H9 (cell line): ENCODE measurements at regions not wholly inside any gene's neighbourhood (a gene's known extent, or its start where the extent isn't known, plus 50 kb on each side); places are given as distances from the start of the nearest gene placed in this dataset.
"Not testable (repeated sequence)": the region's sequence is repeated elsewhere in the genome, so short reads cannot be mapped to it uniquely, and the experiment has no call there.

ENCODE experiments used
- DNase-seq: peaks from one replicate; pipeline ENCODE4 v3.0.0-alpha.2; 2017
- H2AFZ ChIP-seq: one replicate; pipeline ENCODE4 v1.6.1; 2013; ENCODE audit warnings: mild to moderate bottlenecking, low read length, control low read depth, moderate library complexity
- H2AK5ac ChIP-seq: 2 replicates; pipeline ENCODE4 v1.6.1; 2013; ENCODE audit warnings: low read length, control low read depth, mixed read lengths; ENCODE audit not compliant: insufficient read length
- H2BK120ac ChIP-seq: one replicate; pipeline ENCODE4 v1.6.1; 2013; ENCODE audit warnings: low read depth, mild to moderate bottlenecking, low read length, control low read depth, inconsistent platforms; ENCODE audit not compliant: poor library complexity, severe bottlenecking
- H2BK12ac ChIP-seq: 2 replicates; pipeline ENCODE4 v1.6.1; 2013; ENCODE audit warnings: low read length, control low read depth, mixed read lengths, low read depth; ENCODE audit not compliant: insufficient read length
- H2BK15ac ChIP-seq: 2 replicates; pipeline ENCODE4 v1.6.1; 2013; ENCODE audit warnings: low read depth, low read length, control low read depth
- H2BK20ac ChIP-seq: one replicate; pipeline ENCODE4 v1.6.1; 2013; ENCODE audit warnings: low read depth, mild to moderate bottlenecking, low read length, control low read depth, inconsistent platforms; ENCODE audit not compliant: poor library complexity, severe bottlenecking
- H2BK5ac ChIP-seq: 2 replicates; pipeline ENCODE4 v1.6.1; 2013; ENCODE audit warnings: low read length, control low read depth, mixed read lengths; ENCODE audit not compliant: insufficient read length
- H3K14ac ChIP-seq: 2 replicates; pipeline ENCODE4 v1.6.1; 2013; ENCODE audit warnings: low read length, control low read depth; ENCODE audit not compliant: insufficient read depth
- H3K18ac ChIP-seq: 2 replicates; pipeline ENCODE4 v1.6.1; 2013; ENCODE audit warnings: low read depth, mild to moderate bottlenecking, mixed read lengths, low read length, control low read depth; ENCODE audit not compliant: insufficient read length
- H3K23ac ChIP-seq: 2 replicates; pipeline ENCODE4 v1.6.1; 2013; ENCODE audit warnings: low read length, control low read depth, mixed read lengths, low read depth; ENCODE audit not compliant: insufficient read length
- H3K23me2 ChIP-seq: 2 replicates; pipeline ENCODE4 v1.6.1; 2013; ENCODE audit warnings: low read depth, mild to moderate bottlenecking, mixed read lengths, low read length, control low read depth; ENCODE audit not compliant: insufficient read length, poor library complexity, severe bottlenecking
- H3K27ac ChIP-seq: 2 replicates; pipeline ENCODE4 v1.5.1; 2013; ENCODE audit warnings: low read length, control low read depth, mixed read lengths, low read depth; ENCODE audit not compliant: insufficient read length
- H3K27me3 ChIP-seq: 2 replicates; pipeline ENCODE4 v1.6.1; 2013; ENCODE audit warnings: low read length, control low read depth, inconsistent platforms; ENCODE audit not compliant: insufficient read depth
- H3K4ac ChIP-seq: 2 replicates; pipeline ENCODE4 v1.6.1; 2013; ENCODE audit warnings: low read depth, mild to moderate bottlenecking, control low read depth, inconsistent platforms, low read length, moderate library complexity
- H3K4me1 ChIP-seq: 2 replicates; pipeline ENCODE4 v1.6.1; 2013; ENCODE audit warnings: low read length, control low read depth, inconsistent platforms; ENCODE audit not compliant: insufficient read depth
- H3K4me2 ChIP-seq: 2 replicates; pipeline ENCODE4 v1.6.1; 2013; ENCODE audit warnings: low read length, control low read depth, mixed read lengths; ENCODE audit not compliant: insufficient read length, insufficient read depth
- H3K56ac ChIP-seq: 2 replicates; pipeline ENCODE4 v1.6.1; 2013; ENCODE audit warnings: low read depth, mild to moderate bottlenecking, mixed read lengths, low read length, control low read depth; ENCODE audit not compliant: insufficient read length
- H3K79me1 ChIP-seq: 2 replicates; pipeline ENCODE4 v1.6.1; 2013; ENCODE audit warnings: low read depth, mild to moderate bottlenecking, moderate library complexity, low read length, control low read depth, inconsistent platforms; ENCODE audit not compliant: insufficient read depth, poor library complexity, severe bottlenecking
- H3K79me2 ChIP-seq: 2 replicates; pipeline ENCODE4 v1.6.1; 2013; ENCODE audit warnings: low read length, control low read depth, inconsistent platforms; ENCODE audit not compliant: insufficient read depth
- H3K9ac ChIP-seq: 2 replicates; pipeline ENCODE4 v1.6.1; 2013; ENCODE audit warnings: low read length, control low read depth, mixed read lengths; ENCODE audit not compliant: insufficient read length; ENCODE audit errors: extremely low read depth
- H3K9me3 ChIP-seq: one replicate; pipeline ENCODE4 v1.6.1; 2013; ENCODE audit warnings: low read depth, low read length, inconsistent platforms; ENCODE audit not compliant: control insufficient read depth
- H3T11ph ChIP-seq: one replicate; pipeline ENCODE4 v1.6.1; 2013; ENCODE audit warnings: mild to moderate bottlenecking, low read length, control low read depth, inconsistent platforms
- H4K20me1 ChIP-seq: one replicate; pipeline ENCODE4 v1.6.1; 2013; ENCODE audit not compliant: control insufficient read depth, insufficient read length, insufficient read depth
- H4K5ac ChIP-seq: 2 replicates; pipeline ENCODE4 v1.6.1; 2013; ENCODE audit warnings: low read depth, mild to moderate bottlenecking, mixed read lengths, low read length, control low read depth; ENCODE audit not compliant: insufficient read length
- H4K8ac ChIP-seq: replicated peaks from 2 replicates; pipeline ENCODE4 v1.6.1; 2013; ENCODE audit warnings: low read length, control low read depth, mixed read lengths, low read depth; ENCODE audit not compliant: insufficient read length
- H4K91ac ChIP-seq: 2 replicates; pipeline ENCODE4 v1.6.1; 2013; ENCODE audit warnings: low read depth, mild to moderate bottlenecking, moderate library complexity, mixed read lengths, low read length, control low read depth; ENCODE audit not compliant: insufficient read length
- H3K27ac Mint-ChIP-seq, 3 experiments: 2 replicates in 2 of 3; 3 replicates in 1 of 3; pipeline ENCODE4 v1.8.0; 2020 to 2021; ENCODE audit warnings: mixed read lengths in 3 of 3, mild to moderate bottlenecking in 1 of 3, moderate library complexity in 1 of 3
- H3K27me3 Mint-ChIP-seq: 2 replicates; pipeline ENCODE4 v1.8.0; 2021; ENCODE audit warnings: low read depth, mild to moderate bottlenecking, moderate library complexity, mixed read lengths
- H3K36me3 Mint-ChIP-seq, 3 experiments: 2 replicates in 2 of 3; 3 replicates in 1 of 3; pipeline ENCODE4 v1.8.0; 2020 to 2021; ENCODE audit warnings: low read depth in 3 of 3, mixed read lengths in 3 of 3; ENCODE audit not compliant: insufficient read depth in 1 of 3
- H3K4me1 Mint-ChIP-seq, 2 experiments: 2 replicates each; pipeline ENCODE4 v1.8.0; 2020; ENCODE audit warnings: mixed read lengths in 2 of 2
- H3K4me3 Mint-ChIP-seq, 2 experiments: 2 replicates in 1 of 2; 3 replicates in 1 of 2; pipeline ENCODE4 v1.8.0; 2020 to 2021; ENCODE audit warnings: mild to moderate bottlenecking in 2 of 2, mixed read lengths in 2 of 2, moderate library complexity in 1 of 2
- H3K9me3 Mint-ChIP-seq, 2 experiments: 2 replicates in 1 of 2; 3 replicates in 1 of 2; pipeline ENCODE4 v1.8.0; 2020; ENCODE audit warnings: mild to moderate bottlenecking in 2 of 2, mixed read lengths in 2 of 2, moderate library complexity in 1 of 2
- WGBS: extraction: QIAGEN DNeasy Blood & Tissue Kit; methylation state at CpG from one replicate; pipeline ENCODE4 v1.1.7; 2013; ENCODE audit warnings: missing lambda C conversion rate, low lambda C conversion rate, mixed read lengths; ENCODE audit not compliant: insufficient read length; ENCODE audit errors: extremely low coverage; 5-methylcytosine and 5-hydroxymethylcytosine counted together
- TF ChIP-seq, protein P1 (sequence below): fragments of 200-600 bp; sonication (generic); conservative IDR thresholded peaks from 3 replicates; pipeline ENCODE4 v1.8.0; 2021; ENCODE audit warnings: antibody characterized with exemption, mild to moderate bottlenecking

DNA sequence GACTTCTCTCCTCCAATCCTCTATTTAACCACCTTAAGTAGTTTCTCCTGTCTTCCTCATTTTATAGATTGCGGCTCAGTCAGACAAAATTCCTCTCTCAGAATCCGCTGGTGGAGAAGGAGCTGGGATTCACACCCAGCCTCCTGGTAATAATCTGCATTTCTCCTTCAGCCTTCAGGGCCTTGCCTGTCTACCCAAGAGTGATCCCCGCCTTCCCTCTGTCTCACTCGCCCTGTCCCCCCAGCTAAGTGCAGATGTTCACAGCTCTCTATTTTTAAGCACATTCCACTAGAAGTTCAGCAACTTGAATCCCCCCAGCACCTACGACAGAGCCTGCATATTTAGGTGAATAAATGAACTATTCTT lies 212.5 kb upstream of the HAAO start:
- Histone ChIP-seq H3K23ac (no peak overlapping the region), H3K79me1 (no peaks in the 10 kb centered on the region), H3K14ac (no peak overlapping the region), H3K9ac (no peak overlapping the region), H3K27ac (no peak overlapping the region), H3K4me2 (no peak overlapping the region), H4K8ac (no peak overlapping the region), H3K27me3 (no peaks in the 10 kb centered on the region), H3T11ph (no peak overlapping the region), H3K56ac (no peak overlapping the region), H2AK5ac (no peak overlapping the region), H3K4ac (no peak overlapping the region), H3K79me2 (no peaks in the 10 kb centered on the region), H4K20me1 (no peaks in the 10 kb centered on the region), H3K18ac (no peak overlapping the region), H4K91ac (no peak overlapping the region), H3K4me1 (no peaks in the 10 kb centered on the region), H2BK120ac (no peak overlapping the region), H2BK12ac (no peak overlapping the region), H3K23me2 (no peaks in the 10 kb centered on the region), H4K5ac (no peak overlapping the region), H2BK5ac (no peak overlapping the region), H3K9me3 (no peaks in the 10 kb centered on the region), H2AFZ (no peak overlapping the region), H2BK15ac (no peak overlapping the region), H2BK20ac (no peak overlapping the region)
- peaks cover 7 to 9% of the 10 kb centered on the region in 2 experiments; a peak in 3 of 4 replicates for H3K4me1 Mint-ChIP-seq
- H3K36me3 Mint-ChIP-seq = peaks cover 0 to 6% (median 0%) of the 10 kb centered on the region in 3 experiments; a peak in 2 of 7 replicates
- no peak overlapping the region for H3K27ac Mint-ChIP-seq
- peaks cover 6 to 7% of the 10 kb centered on the region in 2 experiments; a peak in 4 of 5 replicates for H3K9me3 Mint-ChIP-seq
- no peak for DNase-seq
- no peak overlapping the region for H3K4me3 Mint-ChIP-seq
- no peaks in the 10 kb centered on the region; the same call in 1 of the 2 replicates for H3K27me3 Mint-ChIP-seq
- WGBS = no CpG with 5 or more reads among the region's 5 CpGs
- TF ChIP-seq, protein P1, sequence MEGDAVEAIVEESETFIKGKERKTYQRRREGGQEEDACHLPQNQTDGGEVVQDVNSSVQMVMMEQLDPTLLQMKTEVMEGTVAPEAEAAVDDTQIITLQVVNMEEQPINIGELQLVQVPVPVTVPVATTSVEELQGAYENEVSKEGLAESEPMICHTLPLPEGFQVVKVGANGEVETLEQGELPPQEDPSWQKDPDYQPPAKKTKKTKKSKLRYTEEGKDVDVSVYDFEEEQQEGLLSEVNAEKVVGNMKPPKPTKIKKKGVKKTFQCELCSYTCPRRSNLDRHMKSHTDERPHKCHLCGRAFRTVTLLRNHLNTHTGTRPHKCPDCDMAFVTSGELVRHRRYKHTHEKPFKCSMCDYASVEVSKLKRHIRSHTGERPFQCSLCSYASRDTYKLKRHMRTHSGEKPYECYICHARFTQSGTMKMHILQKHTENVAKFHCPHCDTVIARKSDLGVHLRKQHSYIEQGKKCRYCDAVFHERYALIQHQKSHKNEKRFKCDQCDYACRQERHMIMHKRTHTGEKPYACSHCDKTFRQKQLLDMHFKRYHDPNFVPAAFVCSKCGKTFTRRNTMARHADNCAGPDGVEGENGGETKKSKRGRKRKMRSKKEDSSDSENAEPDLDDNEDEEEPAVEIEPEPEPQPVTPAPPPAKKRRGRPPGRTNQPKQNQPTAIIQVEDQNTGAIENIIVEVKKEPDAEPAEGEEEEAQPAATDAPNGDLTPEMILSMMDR = no peak

DNA sequence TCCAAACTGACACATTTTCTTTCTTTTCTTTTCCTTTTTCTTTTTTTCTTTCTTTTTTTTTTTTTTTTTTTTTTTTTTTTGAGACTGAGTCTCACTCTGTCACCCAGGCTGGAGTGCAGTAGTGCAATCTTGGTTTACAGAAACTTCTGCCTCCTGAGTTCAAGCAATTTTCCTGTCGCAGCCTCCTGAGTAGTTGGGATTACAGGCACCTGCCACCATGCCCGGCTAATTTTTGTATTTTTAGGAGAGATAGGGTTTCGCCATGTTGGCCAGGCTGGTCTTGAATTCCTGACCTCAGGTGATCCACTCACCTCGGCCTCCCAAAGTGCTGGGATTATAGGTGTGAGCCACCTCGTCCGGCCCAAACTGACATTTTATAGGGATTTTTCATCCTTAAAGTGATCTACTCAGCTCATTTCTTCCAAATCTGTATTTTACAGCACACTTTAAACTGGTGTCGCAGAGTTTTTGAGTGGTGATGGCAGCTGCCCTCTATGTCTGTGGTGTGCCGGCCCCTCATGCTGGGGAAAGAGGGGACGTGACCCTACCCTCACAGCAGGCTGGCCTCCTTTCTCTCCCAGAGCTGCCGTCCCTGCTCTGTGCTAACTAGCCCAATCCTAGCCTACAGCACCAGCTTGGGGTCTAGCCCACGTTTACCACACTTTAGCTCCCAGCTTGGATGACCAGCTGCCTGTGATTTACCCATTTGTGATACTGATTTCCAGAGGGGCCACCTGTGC lies 211.9 kb upstream of the HAAO start:
- not testable (repeated sequence) for H3K56ac ChIP-seq, H3K79me1 ChIP-seq, H3T11ph ChIP-seq, H2BK15ac ChIP-seq, H3K23ac ChIP-seq, H2AK5ac ChIP-seq, H3K27ac ChIP-seq, H2BK120ac ChIP-seq, H3K4me3 Mint-ChIP-seq, H3K79me2 ChIP-seq, H3K18ac ChIP-seq, H3K9me3 ChIP-seq, H3K36me3 Mint-ChIP-seq, H3K23me2 ChIP-seq, H2AFZ ChIP-seq, H3K4me2 ChIP-seq, DNase-seq, H3K14ac ChIP-seq, H3K9ac ChIP-seq, H2BK5ac ChIP-seq, H3K4ac ChIP-seq, H2BK12ac ChIP-seq, H3K27me3 ChIP-seq, H3K9me3 Mint-ChIP-seq, H3K4me1 Mint-ChIP-seq, H2BK20ac ChIP-seq, H3K27me3 Mint-ChIP-seq, H4K5ac ChIP-seq, H4K91ac ChIP-seq, H4K8ac ChIP-seq, H3K27ac Mint-ChIP-seq, H3K4me1 ChIP-seq, H4K20me1 ChIP-seq
- WGBS = no CpG with 5 or more reads among the region's 11 CpGs
